ENCODE measurements at regions not wholly inside any gene's neighbourhood (a gene's known extent, or its start where the extent isn't known, plus 50 kb on each side); places are given as distances from the start of the nearest gene placed in this dataset. TPM values are rescaled to one million over a fixed set of nuclear protein-coding genes. Genes with fewer than 3 reads are reported as not detected.

DNA sequence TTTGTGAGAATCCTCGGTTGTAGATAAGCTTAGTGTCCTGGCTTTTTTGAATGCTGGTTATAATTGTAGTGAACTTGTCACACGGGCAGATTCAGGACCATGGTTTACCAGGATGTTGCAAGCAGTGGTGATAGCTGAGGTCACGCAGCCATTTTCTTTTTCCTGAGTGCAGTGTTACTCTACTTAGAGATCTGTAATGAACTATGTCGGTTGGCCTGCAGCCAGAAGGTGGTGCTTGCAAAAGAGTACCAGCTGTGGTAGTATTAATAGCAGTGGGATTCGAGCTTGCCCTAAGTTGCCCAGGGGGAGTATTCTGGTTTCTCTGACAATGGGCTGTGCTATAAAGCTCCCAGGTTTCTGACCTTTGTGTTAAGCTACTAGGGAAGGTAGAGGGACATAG lies 368.9 kb downstream of the SLITRK2 start:
- no peak overlapping the region for H3K27ac Mint-ChIP-seq
- no peaks in the 10 kb centered on the region for H3K27me3 Mint-ChIP-seq
- no peaks in the 10 kb centered on the region for H3K9me3 Mint-ChIP-seq
- ChIA-PET POLR2A (no interaction called here), CTCF (no interaction called here)
- DNase-seq, result no peak
- no peak overlapping the region for H3K4me3 Mint-ChIP-seq
- no peaks in the 10 kb centered on the region for H3K4me1 Mint-ChIP-seq
- H3K36me3 Mint-ChIP-seq (ENCODE audit: low read depth), result no peaks in the 10 kb centered on the region

DNA sequence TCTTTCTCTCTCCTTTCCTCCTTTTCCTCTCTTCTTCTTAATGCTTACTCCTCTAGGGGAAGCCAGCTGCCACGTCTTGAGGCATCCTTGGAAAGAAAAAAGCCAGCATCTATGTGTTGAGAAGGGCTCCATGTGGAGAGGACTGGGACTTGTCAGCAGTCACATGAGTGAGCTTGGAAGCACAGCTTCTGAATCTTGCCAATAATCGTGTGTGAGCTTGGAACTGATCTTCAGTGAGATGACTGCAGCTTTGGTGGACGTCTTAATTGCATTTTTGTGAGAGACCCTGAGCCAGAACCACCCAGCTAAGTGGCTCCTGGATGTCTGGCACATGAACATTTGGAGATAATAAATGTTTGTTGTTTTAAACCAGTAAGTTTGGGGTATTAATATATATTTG lies 371.7 kb downstream of the SLITRK2 start:
- no peak overlapping the region for H3K4me3 Mint-ChIP-seq
- no peaks in the 10 kb centered on the region for H3K36me3 Mint-ChIP-seq (ENCODE audit: low read depth)
- no peak for DNase-seq
- CTCF ChIA-PET, result no interaction called here
- POLR2A ChIA-PET, result no interaction called here
- H3K27me3 Mint-ChIP-seq, result no peaks in the 10 kb centered on the region
- no peaks in the 10 kb centered on the region for H3K4me1 Mint-ChIP-seq
- no peak overlapping the region for H3K27ac Mint-ChIP-seq
- H3K9me3 Mint-ChIP-seq, result no peaks in the 10 kb centered on the region

DNA sequence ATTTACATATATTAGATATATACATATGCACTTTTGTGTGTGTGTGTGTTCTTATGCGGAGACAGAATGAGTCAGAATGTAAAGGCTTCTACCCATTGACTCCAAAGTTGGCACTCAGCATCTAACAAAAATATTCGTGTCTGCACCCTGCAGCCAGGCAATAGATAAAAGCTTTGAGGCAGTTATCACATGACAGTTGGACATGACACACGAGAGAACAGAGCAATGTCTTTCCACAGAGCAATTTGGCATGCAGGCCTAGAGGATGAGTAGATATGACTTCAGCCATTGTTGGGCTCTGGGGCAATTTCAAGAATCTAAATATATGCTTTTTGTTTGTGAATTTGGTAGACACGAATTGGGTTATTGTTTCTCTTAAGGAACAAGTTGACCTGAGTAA lies 391.2 kb downstream of the SLITRK2 start:
- Mint-ChIP-seq H3K27me3 (no peaks in the 10 kb centered on the region), H3K4me3 (no peak overlapping the region), H3K27ac (no peak overlapping the region), H3K36me3 (ENCODE audit: low read depth) (no peaks in the 10 kb centered on the region), H3K4me1 (no peaks in the 10 kb centered on the region), H3K9me3 (no peaks in the 10 kb centered on the region)
- CTCF ChIA-PET, result no interaction called here
- POLR2A ChIA-PET, result no interaction called here
- DNase-seq, result no peak

DNA sequence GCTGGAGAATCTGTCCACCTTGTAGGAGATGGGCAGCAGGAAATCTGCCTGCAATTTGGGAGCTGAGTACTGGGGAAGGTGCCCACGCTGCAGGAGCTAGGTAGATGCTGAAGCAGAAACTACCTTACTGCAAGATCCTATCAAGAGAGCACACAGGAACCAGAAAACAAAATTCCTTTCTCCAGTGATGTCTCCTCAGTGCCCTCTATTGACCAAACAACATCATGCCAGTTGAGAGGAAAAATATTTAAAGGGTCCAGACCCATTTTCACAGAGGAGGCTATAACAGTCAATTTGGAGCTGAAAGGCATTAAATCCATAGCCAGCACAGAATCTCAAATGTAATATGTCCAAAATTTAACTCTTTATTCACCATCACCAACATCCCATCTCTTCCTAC lies 406.8 kb downstream of the SLITRK2 start:
- DNase-seq, result no peak
- Mint-ChIP-seq H3K9me3 (peaks cover 9% of the 10 kb centered on the region), H3K4me3 (no peak overlapping the region), H3K4me1 (no peaks in the 10 kb centered on the region), H3K27ac (no peak overlapping the region), H3K27me3 (no peaks in the 10 kb centered on the region), H3K36me3 (ENCODE audit: low read depth) (no peaks in the 10 kb centered on the region)
- POLR2A ChIA-PET, result no interaction called here
- CTCF ChIA-PET, result no interaction called here

DNA sequence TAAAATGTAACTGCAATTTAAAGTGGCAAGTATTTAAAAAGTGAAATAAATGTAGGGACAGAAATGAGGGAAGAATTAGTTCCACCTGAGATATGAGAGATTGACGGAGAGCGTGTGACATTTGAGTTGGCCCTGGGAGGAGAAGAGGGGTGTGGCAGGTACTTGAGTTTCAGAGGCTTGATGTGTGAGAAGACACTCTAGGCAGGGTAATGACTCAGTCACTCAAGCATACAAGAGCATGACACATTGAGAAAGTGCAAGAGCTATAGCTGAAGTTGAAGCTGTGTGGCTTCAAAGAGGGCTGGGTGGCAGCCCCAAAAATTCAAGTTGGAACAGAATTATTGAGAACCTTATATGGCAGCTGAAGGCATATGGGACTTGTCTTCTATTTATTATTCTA lies 420.5 kb downstream of the SLITRK2 start:
- no peak overlapping the region for H3K4me3 Mint-ChIP-seq
- CTCF ChIA-PET, result no interaction called here
- no peaks in the 10 kb centered on the region for H3K4me1 Mint-ChIP-seq
- H3K36me3 Mint-ChIP-seq (ENCODE audit: low read depth), result no peaks in the 10 kb centered on the region
- DNase-seq, result no peak
- POLR2A ChIA-PET, result no interaction called here
- H3K27ac Mint-ChIP-seq, result no peak overlapping the region
- peaks cover 5% of the 10 kb centered on the region for H3K9me3 Mint-ChIP-seq
- no peaks in the 10 kb centered on the region for H3K27me3 Mint-ChIP-seq

DNA sequence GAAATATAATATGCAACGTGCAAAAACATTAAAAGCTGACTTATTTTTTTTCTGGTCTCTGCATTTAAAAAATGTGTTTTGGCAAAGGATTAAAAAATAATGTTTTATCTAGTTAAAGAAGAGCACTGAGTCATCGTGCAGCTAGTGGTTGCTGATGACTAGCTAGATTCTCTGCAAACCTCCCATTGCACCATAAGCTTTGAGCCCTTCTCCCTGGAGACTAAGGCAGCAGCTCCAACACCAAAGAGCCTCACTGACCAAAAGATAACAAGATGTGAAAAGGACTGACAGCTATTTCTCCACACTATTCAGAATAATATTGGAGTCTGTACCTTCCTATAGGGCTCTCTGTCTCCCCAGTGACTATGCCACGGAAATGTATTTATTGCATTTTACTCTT lies 424.3 kb downstream of the SLITRK2 start:
- H3K36me3 Mint-ChIP-seq (ENCODE audit: low read depth), result no peaks in the 10 kb centered on the region
- no peaks in the 10 kb centered on the region for H3K4me1 Mint-ChIP-seq
- no peak overlapping the region for H3K4me3 Mint-ChIP-seq
- ChIA-PET POLR2A (no interaction called here), CTCF (no interaction called here)
- DNase-seq, result no peak
- no peak overlapping the region for H3K27ac Mint-ChIP-seq
- H3K27me3 Mint-ChIP-seq, result no peaks in the 10 kb centered on the region
- peaks cover 5% of the 10 kb centered on the region for H3K9me3 Mint-ChIP-seq

DNA sequence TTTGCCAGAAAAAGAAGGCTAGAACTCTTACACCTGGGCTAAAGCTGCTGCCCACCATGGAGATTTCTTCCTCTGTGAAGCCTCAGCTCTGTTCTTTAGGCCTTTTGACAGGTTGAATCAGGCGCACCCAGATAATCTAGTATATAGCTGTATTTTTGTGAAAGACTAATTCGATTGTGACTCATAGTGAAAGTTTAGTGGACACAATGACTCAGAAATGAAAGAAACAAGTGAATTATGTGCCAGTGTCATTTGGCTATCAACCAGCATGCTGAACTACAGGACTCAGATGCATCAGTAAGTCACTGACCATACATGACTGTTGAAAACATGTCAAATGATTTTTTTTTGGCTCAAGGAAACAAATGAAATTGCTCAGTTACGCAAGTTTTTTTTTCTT lies 425.4 kb downstream of the SLITRK2 start:
- Mint-ChIP-seq H3K4me3 (no peak overlapping the region), H3K27ac (no peak overlapping the region), H3K36me3 (ENCODE audit: low read depth) (no peaks in the 10 kb centered on the region), H3K27me3 (no peaks in the 10 kb centered on the region), H3K4me1 (no peaks in the 10 kb centered on the region), H3K9me3 (peaks cover 2% of the 10 kb centered on the region)
- ChIA-PET CTCF (no interaction called here), POLR2A (no interaction called here)
- DNase-seq, result no peak

DNA sequence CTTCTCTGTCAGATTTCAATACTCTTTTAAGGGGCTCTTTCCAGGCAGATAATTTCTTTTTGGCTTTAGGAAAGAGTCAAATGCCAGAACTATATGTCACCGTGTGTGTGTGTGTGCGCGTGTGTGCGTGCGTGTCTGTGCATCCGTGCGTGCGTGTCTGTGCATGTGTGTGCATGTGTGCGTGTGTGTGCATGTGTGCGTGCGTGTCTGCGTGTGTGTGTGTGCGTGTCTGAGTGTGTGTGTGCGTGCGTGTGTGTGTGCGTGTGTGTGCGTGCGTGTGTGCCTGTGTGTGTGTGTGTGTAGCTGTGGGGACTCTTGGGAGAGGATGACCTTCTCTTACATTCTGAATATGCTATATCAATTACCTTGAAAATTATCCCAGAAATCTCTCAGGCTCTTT lies 441.6 kb downstream of the SLITRK2 start:
- no peaks in the 10 kb centered on the region for H3K4me1 Mint-ChIP-seq
- no peaks in the 10 kb centered on the region for H3K9me3 Mint-ChIP-seq
- H3K4me3 Mint-ChIP-seq, result no peak overlapping the region
- H3K27ac Mint-ChIP-seq, result no peak overlapping the region
- no peak for DNase-seq
- ChIA-PET POLR2A (no interaction called here), CTCF (no interaction called here)
- no peaks in the 10 kb centered on the region for H3K36me3 Mint-ChIP-seq (ENCODE audit: low read depth)
- H3K27me3 Mint-ChIP-seq, result no peaks in the 10 kb centered on the region

DNA sequence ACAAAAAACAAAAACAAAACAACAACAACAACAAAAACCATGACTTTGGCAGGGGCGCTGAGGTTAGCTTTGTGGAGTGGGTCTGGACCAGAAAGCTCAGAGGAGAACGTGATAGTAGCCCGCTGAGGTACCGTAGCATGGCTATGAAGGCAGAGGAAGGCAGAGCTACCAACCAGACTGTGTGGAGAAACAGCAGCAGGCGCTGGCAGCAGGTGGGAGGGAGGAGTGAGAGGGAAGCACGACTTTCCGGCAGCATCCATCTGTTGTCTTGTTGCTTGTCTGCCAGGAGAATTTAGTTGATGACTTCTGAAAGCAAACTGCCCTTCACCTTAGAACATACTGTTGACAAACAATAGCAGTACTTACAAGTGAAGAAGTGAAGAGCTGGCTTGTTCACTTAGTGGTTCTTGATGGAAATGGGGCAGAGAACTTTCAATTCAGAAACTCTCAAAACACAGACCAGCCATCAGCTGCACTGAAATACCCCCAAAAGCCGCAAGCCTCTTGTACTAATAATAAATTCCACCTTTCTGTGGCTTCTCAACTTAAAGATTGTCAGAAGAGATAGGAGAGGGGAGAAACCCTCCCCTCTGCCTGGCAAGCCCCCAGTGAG lies 447.2 kb downstream of the SLITRK2 start:
- Mint-ChIP-seq H3K4me3 (no peak overlapping the region), H3K27me3 (no peaks in the 10 kb centered on the region), H3K4me1 (no peaks in the 10 kb centered on the region), H3K27ac (no peak overlapping the region), H3K9me3 (no peaks in the 10 kb centered on the region), H3K36me3 (ENCODE audit: low read depth) (no peaks in the 10 kb centered on the region)
- no peak for DNase-seq
- ChIA-PET POLR2A (no interaction called here), CTCF (interaction anchor here (1.0 kb wide), 1 partner anchor 16 kb away, joined by 3 read pairs; no protein-coding TSS in a partner anchor)

DNA sequence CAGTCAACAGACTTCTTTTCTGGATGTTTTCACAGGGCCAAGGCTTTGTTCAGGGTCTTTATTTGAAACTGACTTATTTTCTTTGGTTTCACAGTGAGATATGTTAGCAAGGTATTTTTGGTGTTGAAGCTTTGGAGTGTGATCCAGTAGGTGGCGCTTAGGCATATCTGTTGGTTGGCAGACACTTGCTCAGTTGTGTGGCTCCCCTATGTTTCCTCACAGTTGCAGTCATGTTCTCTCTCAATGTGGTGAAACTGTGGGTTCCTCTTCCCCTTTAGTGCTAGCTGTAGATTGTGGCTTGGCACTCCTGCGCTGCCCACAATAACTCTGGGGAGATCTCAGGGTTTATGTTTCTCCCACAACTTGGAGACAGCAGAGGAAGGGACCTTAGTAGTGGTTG lies 460.8 kb downstream of the SLITRK2 start:
- Mint-ChIP-seq H3K4me3 (no peak overlapping the region), H3K9me3 (no peaks in the 10 kb centered on the region), H3K36me3 (ENCODE audit: low read depth) (no peaks in the 10 kb centered on the region), H3K27ac (no peak overlapping the region), H3K4me1 (no peaks in the 10 kb centered on the region), H3K27me3 (no peaks in the 10 kb centered on the region)
- POLR2A ChIA-PET, result no interaction called here
- no peak for DNase-seq
- CTCF ChIA-PET, result no interaction called here

Small RNA genes in the stretch of these regions (microRNA-seq; reads per million reads assigned to microRNA genes)
- not detected for gene MIR888 (ENCODE audit: borderline microRNAs expressed, borderline replicate concordance)
- gene MIR890 (ENCODE audit: borderline microRNAs expressed, borderline replicate concordance), result not detected
- not detected for gene MIR891A (ENCODE audit: borderline microRNAs expressed, borderline replicate concordance)
- gene MIR891B (ENCODE audit: borderline microRNAs expressed, borderline replicate concordance), result not detected
- gene MIR892A (ENCODE audit: borderline microRNAs expressed, borderline replicate concordance), result not detected
- gene MIR892B (ENCODE audit: borderline microRNAs expressed, borderline replicate concordance), result not detected
- not detected for gene MIR892C (ENCODE audit: borderline microRNAs expressed, borderline replicate concordance)

Measured in activated CD4-positive, alpha-beta T cell treated with anti-CD3 and anti-CD28 coated beads, Interleukin-2, amount 10 ng/mL, durations not matched to agents 7 days and 5 days (primary cell).